ENCODE measurements at regions not wholly inside any gene's neighbourhood (a gene's known extent, or its start where the extent isn't known, plus 50 kb on each side); places are given as distances from the start of the nearest gene placed in this dataset.

DNA sequence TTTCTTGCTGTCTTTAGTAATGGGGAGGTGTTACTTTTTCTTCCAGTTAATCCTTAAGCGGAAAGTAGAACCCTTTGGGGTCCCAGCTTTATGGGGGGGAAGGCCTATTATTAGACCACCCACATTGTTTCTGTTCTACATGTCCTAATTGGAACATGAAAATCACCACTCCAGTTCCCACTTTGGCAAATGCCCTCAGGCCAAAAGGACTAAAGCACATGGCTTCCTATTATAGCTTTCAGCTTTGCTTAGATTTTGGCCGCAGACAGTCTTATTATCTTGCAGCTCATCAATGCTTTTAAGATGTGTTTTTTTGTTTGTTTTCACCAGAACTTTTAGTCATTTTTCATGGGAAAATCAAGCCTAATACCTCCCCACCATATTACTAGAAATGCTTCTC, 296.8 kb upstream of the ANKH start:
- intact Hi-C loops (cut with micrococcal nuclease), result no loop called here
- Mint-ChIP-seq H3K27me3 (ENCODE audit: low read depth in 2 of 2) (no peaks in the 10 kb centered on the region), H3K4me3 (no peak overlapping the region), H3K4me1 (no peaks in the 10 kb centered on the region), H3K36me3 (peaks cover 6% of the 10 kb centered on the region), H3K27ac (no peak overlapping the region), H3K9me3 (peaks cover 28% of the 10 kb centered on the region in 2 donors)
- Histone ChIP-seq H3K36me3 (ENCODE audit: control insufficient read depth, insufficient read depth, low read length) (no peaks in the 10 kb centered on the region), H3K27me3 (ENCODE audit: control insufficient read depth, insufficient read depth, low read length) (no peaks in the 10 kb centered on the region), H3K4me1 (ENCODE audit: control insufficient read depth, insufficient read depth, low read length) (no peaks in the 10 kb centered on the region), H3K27ac (ENCODE audit: low read length) (no peak overlapping the region), H3K9me3 (ENCODE audit: control insufficient read depth, insufficient read depth, low read length) (peaks cover 5% of the 10 kb centered on the region), H3K4me3 (ENCODE audit: low read length) (no peak overlapping the region)
- 85% methylated on average over 2 of the region's 2 CpGs for WGBS (ENCODE audit: insufficient coverage)
- TF ChIP-seq, protein P1, sequence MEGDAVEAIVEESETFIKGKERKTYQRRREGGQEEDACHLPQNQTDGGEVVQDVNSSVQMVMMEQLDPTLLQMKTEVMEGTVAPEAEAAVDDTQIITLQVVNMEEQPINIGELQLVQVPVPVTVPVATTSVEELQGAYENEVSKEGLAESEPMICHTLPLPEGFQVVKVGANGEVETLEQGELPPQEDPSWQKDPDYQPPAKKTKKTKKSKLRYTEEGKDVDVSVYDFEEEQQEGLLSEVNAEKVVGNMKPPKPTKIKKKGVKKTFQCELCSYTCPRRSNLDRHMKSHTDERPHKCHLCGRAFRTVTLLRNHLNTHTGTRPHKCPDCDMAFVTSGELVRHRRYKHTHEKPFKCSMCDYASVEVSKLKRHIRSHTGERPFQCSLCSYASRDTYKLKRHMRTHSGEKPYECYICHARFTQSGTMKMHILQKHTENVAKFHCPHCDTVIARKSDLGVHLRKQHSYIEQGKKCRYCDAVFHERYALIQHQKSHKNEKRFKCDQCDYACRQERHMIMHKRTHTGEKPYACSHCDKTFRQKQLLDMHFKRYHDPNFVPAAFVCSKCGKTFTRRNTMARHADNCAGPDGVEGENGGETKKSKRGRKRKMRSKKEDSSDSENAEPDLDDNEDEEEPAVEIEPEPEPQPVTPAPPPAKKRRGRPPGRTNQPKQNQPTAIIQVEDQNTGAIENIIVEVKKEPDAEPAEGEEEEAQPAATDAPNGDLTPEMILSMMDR (IDR thresholded peaks at IDR 0.05), result no peak
- no peak for DNase-seq
- ATAC-seq, result no peak

DNA sequence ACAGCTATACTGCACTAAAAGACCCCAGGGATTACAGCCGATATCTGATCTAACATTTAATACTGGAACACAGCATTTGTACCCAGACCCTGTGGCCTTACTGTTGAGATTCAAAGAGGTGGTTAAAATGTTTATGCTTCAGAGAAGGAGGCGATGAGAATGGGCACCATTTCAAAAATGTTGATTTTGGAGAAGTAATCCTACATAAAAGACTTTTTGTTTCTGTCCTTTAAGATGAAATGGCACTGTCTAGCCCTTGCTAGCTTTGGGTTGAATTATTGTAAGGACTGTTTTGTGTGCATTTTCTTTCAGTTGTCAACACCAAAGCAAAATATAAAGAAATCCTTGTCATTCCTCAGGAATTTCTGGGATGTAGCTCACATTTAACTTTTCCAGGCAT, 288.5 kb upstream of the ANKH start:
- TF ChIP-seq, protein P1 (IDR thresholded peaks at IDR 0.05), result no peak
- no peak overlapping the region for H3K27ac Mint-ChIP-seq
- H3K4me1 Mint-ChIP-seq, result no peaks in the 10 kb centered on the region
- intact Hi-C loops (cut with micrococcal nuclease), result no loop called here
- H3K36me3 Mint-ChIP-seq, result no peaks in the 10 kb centered on the region
- H3K27me3 Mint-ChIP-seq (ENCODE audit: low read depth in 2 of 2), result no peaks in the 10 kb centered on the region
- H3K9me3 Mint-ChIP-seq, result peaks cover 15 to 24% of the 10 kb centered on the region in 2 donors
- Histone ChIP-seq H3K4me1 (ENCODE audit: control insufficient read depth, insufficient read depth, low read length) (no peaks in the 10 kb centered on the region), H3K9me3 (ENCODE audit: control insufficient read depth, insufficient read depth, low read length) (peaks cover 3% of the 10 kb centered on the region), H3K4me3 (ENCODE audit: low read length) (no peak overlapping the region), H3K27me3 (ENCODE audit: control insufficient read depth, insufficient read depth, low read length) (no peaks in the 10 kb centered on the region), H3K36me3 (ENCODE audit: control insufficient read depth, insufficient read depth, low read length) (no peaks in the 10 kb centered on the region), H3K27ac (ENCODE audit: low read length) (no peak overlapping the region)
- no peak overlapping the region for H3K4me3 Mint-ChIP-seq
- no peak for ATAC-seq
- no peak for DNase-seq
- WGBS (ENCODE audit: insufficient coverage), result 92% methylated on average over 1 of the region's 2 CpGs

DNA sequence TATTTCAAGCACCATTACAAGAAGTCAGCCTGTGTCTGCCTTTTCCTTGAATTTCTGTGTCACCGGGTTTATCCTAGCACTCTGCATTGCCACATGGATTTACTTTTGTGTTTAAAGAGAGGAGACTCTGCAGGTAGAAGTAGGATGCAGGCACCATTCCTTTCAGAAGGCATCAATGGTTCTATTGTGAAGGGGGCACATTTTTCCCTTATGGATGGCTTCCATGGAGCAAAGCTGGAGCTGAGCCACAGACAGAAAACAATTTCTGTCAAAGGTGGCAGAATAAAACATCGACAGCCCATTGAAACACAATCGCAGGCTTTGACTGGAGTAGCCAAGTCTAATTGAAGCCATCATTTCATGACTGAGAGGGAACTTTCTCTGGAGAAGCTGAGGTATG, 288.0 kb upstream of the ANKH start:
- no peaks in the 10 kb centered on the region for H3K36me3 ChIP-seq (ENCODE audit: control insufficient read depth, insufficient read depth, low read length)
- no peak for DNase-seq
- intact Hi-C loops (cut with micrococcal nuclease), result no loop called here
- Mint-ChIP-seq H3K9me3 (peaks cover 13 to 24% of the 10 kb centered on the region in 2 donors), H3K27me3 (ENCODE audit: low read depth in 2 of 2) (no peaks in the 10 kb centered on the region), H3K36me3 (no peaks in the 10 kb centered on the region), H3K27ac (no peak overlapping the region), H3K4me3 (no peak overlapping the region), H3K4me1 (no peaks in the 10 kb centered on the region)
- no peaks in the 10 kb centered on the region for H3K27me3 ChIP-seq (ENCODE audit: control insufficient read depth, insufficient read depth, low read length)
- no peak overlapping the region for H3K27ac ChIP-seq (ENCODE audit: low read length)
- TF ChIP-seq, protein P1 (IDR thresholded peaks at IDR 0.05), result no peak
- peaks cover 3% of the 10 kb centered on the region for H3K9me3 ChIP-seq (ENCODE audit: control insufficient read depth, insufficient read depth, low read length)
- H3K4me3 ChIP-seq (ENCODE audit: low read length), result no peak overlapping the region
- 87% methylated on average over 3 of the region's 3 CpGs for WGBS (ENCODE audit: insufficient coverage)
- no peak for ATAC-seq
- H3K4me1 ChIP-seq (ENCODE audit: control insufficient read depth, insufficient read depth, low read length), result no peaks in the 10 kb centered on the region

DNA sequence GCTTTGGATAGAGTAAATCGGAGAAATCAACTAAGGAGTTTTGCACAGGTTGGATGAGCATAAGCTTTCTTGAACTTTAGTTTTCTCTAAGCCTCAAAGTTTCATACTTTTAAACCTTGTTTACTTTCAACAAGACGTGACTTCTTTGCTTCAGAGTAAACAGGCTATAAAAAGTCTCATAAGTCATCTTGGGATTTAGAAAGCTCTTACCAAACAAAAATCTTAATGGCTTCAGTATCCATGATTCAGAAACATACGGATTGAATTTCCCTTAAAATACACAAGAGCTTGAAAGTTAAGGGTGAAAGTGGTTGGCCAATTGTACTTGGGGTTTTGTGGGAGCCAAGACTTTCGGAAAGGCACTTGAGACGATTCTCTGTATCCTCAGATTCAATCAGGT, 270.9 kb upstream of the ANKH start:
- no peaks in the 10 kb centered on the region for H3K27me3 Mint-ChIP-seq (ENCODE audit: low read depth in 2 of 2)
- TF ChIP-seq, protein P1 (IDR thresholded peaks at IDR 0.05), result no peak
- WGBS (ENCODE audit: insufficient coverage), result 86% methylated on average over 5 of the region's 5 CpGs
- peaks cover 5 to 7% of the 10 kb centered on the region in 2 donors for H3K9me3 Mint-ChIP-seq
- H3K27me3 ChIP-seq (ENCODE audit: control insufficient read depth, insufficient read depth, low read length), result no peaks in the 10 kb centered on the region
- intact Hi-C loops (cut with micrococcal nuclease), result no loop called here
- H3K27ac Mint-ChIP-seq, result no peak overlapping the region
- H3K4me3 ChIP-seq (ENCODE audit: low read length), result no peak overlapping the region
- H3K36me3 ChIP-seq (ENCODE audit: control insufficient read depth, insufficient read depth, low read length), result no peaks in the 10 kb centered on the region
- H3K9me3 ChIP-seq (ENCODE audit: control insufficient read depth, insufficient read depth, low read length), result no peaks in the 10 kb centered on the region
- DNase-seq (no peak), ATAC-seq (no peak)
- H3K36me3 Mint-ChIP-seq, result no peaks in the 10 kb centered on the region
- H3K4me1 Mint-ChIP-seq, result no peaks in the 10 kb centered on the region
- H3K4me1 ChIP-seq (ENCODE audit: control insufficient read depth, insufficient read depth, low read length), result no peaks in the 10 kb centered on the region
- H3K27ac ChIP-seq (ENCODE audit: low read length), result no peak overlapping the region
- no peak overlapping the region for H3K4me3 Mint-ChIP-seq

Measured in natural killer cell (primary cell).